Myocyte (in vitro differentiated cells): ENCODE measurements at regions not wholly inside any gene's neighbourhood (a gene's known extent, or its start where the extent isn't known, plus 50 kb on each side); places are given as distances from the start of the nearest gene placed in this dataset.
"Not testable (repeated sequence)": the region's sequence is repeated elsewhere in the genome, so short reads cannot be mapped to it uniquely, and the experiment has no call there.

Experiments used
- DNase-seq: peaks from one replicate; pipeline ENCODE4 v3.0.0-alpha.2; 2012; ENCODE audit warnings: low read depth

DNA sequence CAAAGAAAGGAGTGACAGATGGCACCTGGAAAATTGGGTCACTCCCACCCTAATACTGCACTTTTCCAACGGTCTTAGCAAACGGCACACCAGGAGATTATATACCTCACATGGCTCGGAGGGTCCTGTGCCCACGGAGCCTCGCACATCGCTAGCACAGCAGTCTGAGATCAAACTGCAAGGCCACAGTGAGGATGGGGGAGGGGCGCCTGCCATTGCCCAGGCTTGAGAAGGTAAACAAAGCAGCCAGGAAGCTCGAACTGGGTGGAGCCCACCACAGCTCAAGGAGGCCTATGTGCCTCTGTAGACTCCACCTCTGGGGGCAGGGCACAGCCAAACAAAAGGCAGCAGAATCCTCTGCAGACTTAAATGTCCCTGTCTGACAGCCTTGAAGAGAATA lies 1149.7 kb downstream of the DNAJB9 start:
- not testable (repeated sequence) for DNase-seq

DNA sequence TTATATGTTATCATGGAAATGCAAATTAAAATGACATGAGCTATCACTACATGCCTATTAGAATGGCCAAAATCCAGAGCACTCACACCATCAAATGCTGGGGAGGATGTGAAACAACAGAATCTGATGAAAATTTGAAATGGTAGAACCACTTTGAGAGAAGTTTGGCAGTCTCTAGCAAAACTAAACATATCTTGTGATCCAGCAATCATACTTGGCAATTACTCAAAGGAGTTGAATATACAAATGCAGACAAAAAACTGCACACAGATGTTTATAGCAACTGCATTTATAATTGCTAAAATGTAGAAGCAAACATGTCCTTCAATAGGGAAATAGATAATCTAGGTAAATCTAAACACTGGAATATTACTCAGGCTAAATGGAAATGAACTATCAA lies 1164.9 kb downstream of the DNAJB9 start:
- DNase-seq: no peak

DNA sequence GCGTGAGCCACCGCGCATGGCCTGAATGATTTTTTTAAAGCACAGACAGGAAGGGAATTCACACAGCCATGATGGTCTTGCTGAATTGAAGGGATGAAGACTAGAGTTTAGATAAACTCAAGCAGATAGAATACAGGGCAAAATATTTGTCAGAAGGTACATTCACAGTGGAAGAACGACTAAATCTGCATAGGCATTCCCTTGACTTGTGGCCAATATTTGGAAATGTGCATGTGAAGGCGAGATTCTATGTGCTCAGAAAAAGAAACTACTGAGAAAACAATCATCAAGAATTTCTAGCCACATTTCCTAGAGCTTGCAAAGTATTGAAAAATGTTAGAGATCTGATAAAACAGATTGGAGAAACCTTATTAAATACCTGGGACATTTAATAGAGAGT lies 1166.2 kb downstream of the DNAJB9 start:
- DNase-seq: no peak

DNA sequence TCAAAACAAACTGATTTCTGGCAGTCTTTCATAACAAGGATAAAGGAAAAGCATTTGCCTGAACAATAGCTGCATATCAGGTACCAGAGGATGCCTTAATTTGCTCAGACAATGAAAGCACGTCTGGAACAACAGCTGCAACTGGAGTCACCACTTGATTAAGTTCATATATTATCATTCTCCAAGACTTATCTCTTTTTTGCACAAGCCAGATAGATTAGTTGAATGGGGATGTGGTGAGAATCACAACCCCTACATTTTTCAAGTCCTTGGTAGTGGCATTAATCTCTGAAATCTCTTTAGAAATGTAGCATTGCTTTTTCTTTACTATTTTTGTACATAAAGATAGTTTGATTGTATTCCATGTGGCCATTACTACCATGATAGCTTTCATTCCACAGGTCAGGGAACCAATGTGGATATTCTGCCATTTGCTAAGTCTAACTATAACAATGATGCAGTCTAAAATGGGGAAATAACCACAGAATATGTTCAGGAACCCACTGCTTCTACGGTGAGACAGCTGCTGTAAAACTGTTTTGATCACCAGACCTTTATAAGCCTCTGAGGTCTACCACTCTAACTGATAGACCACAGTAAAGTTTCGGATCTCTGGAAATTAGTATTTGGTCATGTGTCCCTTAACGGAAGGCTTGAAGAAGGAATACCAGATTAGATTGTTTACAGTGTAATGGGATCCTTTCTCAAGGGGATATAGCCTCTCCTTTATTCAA lies 1176.2 kb downstream of the DNAJB9 start:
- DNase-seq: no peak

DNA sequence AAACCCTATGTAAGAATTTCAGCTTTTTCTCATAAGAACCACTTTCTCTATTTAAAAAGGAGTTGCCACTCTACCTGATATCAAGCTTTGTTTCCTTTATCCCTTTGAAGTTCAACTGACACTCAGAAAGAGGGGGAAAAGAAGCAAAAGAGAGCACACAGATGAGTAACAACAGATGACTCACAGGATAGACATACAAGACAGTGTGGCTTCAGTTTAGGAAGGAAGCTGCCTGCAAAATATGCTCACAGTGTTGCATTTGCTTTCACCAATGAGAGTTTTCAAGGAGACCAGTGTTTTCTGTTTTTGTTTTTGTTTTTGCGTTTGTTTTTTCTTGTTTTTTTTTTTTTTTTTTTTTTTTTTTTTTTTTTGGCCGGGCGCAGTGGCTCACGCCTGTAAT lies 1181.6 kb downstream of the DNAJB9 start:
- DNase-seq: no peak

DNA sequence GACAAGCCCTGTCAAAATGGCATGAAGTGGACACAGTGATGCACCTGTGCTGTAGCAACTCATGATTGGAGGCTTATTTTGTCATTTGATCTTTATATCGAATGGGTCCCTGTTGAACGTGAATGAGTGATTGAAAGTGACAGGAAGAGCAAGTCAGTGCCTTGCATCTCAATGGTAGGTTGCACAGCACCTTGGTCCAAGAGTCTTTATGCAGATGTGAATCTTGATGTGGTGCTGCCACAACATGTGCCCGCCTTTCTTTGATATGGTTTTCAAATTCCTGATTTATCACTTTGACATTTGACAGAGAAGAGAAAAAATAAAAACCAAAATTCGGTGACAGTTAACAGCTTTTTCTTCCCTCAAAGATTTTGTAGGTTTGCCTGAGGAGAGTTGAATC lies 1182.4 kb downstream of the DNAJB9 start:
- no peak for DNase-seq

DNA sequence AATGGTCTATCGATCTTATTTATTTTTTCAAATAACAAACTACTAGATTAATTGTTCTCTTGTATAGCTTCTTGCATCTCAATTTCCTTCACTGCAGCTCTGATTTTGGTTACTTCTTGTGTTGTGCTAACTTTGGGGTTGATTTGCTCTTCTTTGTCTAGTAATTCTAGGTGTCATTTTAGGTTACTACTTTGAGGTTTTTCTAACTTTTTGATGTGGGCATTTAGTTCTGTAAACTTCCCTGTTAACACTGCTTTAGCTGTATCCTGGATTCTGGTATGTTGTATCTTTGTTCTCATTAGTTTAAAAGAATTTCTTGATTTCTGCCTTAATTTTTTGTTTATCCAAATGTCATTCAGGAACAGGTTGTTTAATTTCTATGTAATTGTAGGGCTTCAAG lies 1188.0 kb downstream of the DNAJB9 start:
- no peak for DNase-seq

DNA sequence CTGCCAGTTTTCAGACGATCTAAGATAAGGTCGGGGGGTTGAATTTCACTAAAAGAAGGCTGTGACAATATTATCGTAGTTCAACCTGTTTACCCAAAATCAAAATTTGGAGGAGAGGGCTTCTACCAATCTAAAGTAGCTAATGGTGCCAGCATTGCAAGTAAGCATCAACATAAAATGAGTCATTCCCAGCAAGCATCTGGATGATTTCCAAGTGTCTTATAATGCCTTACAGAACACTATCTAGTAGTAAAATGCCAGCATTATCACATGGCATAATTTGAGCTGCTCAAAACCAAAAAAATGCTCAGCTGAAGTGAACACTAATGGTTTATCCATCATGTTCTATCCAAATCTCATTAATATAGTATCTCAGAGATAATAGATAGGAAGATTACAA lies 1193.9 kb downstream of the DNAJB9 start:
- no peak for DNase-seq

DNA sequence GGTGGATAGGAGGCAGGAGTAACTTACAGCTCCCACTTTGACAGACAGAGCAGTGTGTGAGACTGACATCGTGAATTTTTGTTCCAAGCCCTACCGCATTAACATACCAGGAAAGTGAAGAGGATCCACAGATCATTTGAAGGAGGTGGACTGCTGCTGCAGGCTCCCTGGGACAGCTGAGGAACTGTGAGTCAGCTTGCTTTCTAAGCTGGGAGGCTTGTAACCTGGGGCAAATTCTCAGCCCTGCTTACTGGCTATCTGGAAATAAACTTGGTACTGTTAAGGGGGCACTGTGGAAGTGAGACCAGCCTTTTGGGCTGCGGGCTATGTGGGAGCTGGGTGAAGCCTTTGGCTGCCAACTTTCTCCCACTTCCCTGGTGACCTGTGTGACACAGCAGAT lies 1202.5 kb downstream of the DNAJB9 start:
- DNase-seq: no peak

DNA sequence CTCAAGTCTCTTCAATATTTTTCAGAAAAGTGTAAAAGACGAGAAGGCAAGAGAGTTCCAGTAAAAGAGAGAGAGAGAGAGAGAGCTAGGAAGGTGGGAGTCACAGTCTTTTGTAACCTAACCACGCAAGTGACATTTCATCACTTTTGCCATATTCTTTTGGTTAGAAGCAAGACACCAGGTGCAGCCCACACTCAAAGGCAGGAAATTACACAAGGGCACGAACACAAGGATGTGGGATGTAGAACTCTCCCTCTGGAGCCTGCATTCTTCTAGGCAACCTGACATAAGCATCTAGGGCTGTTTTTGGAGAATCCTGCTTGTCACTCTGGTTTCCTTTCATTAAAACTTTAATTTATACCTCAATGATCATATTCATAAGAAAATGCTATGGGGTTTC lies 1213.1 kb downstream of the DNAJB9 start:
- no peak for DNase-seq

DNA sequence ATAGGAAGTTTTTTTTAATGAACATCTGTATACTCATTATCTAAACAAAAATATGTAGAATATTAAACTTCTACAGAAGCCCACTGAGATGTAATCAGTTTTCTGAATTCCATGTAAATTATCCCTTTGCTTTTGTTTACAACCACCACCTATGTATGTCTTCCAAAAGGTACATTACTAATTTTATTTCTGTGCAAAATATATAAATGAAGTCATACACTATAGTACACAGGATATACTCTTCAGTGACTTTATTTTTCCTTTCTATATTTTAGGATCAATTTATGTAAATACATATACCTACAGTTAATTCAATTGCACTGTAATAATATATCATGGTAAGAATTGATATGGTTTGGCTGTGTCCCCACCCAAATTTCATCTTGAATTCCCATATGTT lies 1236.9 kb downstream of the DNAJB9 start:
- no peak for DNase-seq

DNA sequence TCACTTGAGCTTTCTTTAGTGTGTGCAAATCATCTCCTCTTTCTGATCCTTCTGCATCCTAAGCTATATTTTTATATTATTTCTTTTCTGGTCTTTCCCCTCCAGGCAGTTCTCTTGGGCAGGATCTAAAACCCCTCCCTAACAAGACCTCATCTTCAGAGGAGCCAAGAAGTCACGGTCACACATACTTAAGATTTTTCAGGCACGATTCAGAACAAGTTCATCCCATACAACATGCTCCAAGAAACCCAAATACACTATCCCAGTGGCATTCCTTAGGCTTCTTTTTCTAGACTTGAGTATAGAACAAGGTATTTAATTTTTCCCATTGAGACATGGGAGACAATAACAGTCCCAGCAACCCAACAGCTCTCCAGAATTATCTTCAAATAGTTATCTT lies 1251.5 kb downstream of the DNAJB9 start:
- no peak for DNase-seq

DNA sequence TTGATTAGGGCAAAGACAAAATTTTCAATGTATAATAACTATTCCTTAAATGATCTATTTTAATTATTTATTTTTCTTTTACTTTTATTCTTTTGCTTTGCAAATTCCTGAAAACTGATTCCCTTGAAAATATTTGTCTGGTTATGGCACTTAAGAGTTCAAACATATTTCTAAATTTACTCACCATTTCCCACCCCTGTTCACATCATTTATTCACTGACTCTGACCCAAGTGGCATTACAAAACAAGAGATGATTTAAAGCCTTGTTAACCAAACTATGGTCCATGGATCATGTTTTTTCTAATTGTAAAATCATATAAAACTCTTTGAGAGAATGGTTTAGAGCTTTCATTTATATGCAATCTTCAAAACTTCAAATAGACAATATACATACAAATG lies 1256.1 kb upstream of the LRRN3 start:
- DNase-seq: no peak

DNA sequence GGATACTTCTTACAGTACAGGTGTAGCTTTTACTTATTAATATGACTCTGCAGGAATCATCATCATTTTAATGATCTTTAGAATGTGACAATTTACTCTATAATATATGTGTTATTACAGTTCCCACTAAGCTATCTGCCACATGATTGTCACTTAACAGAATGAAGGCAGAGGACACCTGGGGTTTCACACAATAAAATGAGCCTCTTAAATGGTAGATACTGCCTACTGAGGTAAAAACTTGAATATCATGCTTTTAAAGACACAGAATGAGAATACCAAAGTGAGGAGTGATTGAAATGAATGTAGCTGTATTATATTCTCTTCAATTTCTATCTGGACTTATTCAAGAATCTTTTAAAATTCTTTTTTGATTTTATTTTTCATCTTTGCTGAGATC lies 1255.3 kb upstream of the LRRN3 start:
- DNase-seq: no peak

DNA sequence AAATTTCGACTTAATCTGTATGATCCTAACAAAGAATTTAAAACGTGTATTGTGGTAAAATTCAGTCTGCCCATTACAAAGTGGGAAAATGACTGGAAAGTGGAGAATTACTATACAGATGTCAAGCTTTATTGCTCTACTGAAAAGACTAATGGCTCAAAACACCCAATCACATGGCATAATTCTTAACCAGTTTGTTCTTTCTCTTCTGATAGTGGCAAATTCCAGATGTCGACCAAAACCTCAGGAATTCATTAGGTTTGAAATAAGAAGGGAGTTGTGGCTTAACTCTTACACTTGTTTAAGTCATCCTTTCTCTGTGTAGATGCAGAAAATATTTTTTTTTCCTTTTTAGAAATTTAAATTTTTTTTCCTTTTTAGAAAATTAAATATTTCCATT lies 1254.9 kb upstream of the LRRN3 start:
- no peak for DNase-seq

DNA sequence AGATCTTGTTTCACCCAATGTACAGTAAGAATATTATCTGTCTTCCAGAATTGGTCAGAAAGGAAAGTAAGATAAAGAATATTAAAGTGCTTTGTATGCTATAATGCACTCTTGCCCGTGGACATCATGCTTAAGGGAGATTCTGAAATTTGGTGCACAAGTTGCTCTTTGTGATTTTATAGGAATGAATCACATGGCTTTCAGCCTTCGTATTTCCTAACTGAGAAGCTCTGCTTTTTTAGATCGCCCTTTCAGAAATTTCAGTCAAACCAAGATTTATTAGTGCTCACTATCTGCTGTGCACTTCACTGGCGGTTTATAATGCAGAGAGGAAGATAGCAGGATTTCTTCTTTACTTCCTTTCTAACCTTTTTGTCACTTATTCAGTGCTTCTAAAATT lies 1248.5 kb upstream of the LRRN3 start:
- DNase-seq: no peak

DNA sequence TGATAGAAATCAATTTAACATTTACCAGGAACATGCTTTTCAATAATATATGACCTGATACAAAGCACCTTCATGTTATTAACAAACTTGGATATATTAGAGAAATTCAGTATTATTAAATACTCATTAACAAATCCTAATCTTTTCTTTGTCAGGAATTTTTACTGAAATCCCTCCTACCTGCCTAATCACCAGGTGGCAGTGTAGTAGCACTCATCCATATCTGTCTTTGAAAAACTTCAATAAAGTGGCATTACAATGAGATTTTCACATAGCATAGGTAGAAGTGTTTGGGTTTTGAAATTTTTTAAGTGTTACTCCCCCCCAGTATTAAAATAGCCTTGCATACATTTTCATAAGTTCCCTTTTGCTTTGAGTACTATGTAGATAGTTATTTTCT lies 1246.6 kb upstream of the LRRN3 start:
- DNase-seq: no peak

DNA sequence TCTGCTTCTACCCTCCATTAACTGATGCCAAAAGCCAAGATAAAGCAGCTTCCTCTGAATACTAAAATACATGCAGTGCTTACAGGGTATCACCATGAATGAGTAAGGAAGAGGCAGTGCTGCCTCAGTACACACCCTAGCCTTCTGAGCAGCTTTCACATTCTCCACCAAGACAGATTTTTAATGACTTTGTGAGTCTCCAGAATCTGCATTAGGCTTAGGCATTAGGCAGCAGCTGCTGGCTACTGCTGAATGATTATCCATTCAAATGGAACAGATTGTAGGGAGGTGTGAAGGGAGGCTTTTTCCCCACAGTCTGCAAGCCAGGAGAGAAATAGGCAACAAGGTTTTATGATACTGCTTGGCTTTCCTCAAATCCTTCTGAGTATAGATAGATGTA lies 1226.7 kb upstream of the LRRN3 start:
- no peak for DNase-seq

DNA sequence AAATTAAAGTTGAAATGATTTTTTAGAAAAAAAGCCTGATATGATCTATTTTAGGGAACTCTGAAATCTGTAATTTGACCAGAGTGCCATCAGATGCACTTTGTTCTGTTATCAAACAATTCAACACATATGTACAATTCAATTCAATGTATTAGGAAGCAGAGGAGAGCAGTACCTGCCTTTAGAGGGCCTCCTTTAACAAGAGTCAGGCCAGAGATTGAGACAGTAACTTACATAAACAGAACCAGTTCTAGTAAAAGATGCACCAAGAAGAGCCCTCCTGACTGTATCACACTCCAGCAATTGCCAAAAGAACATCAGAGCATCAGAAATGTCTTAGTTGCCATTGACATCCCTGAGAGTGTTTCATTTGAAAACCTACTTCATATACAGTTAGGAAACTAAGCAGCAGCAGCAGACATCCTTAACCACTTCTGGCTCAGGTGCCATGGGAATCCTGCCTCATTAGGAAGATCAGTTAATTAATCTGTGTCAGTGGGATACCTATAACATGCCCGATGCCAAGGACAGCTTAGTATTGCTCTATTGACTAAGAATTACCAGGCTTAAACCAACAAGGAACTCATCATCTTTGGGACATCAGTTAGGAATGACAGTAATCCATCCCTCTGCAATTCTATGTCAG lies 1222.6 kb upstream of the LRRN3 start:
- DNase-seq: no peak

DNA sequence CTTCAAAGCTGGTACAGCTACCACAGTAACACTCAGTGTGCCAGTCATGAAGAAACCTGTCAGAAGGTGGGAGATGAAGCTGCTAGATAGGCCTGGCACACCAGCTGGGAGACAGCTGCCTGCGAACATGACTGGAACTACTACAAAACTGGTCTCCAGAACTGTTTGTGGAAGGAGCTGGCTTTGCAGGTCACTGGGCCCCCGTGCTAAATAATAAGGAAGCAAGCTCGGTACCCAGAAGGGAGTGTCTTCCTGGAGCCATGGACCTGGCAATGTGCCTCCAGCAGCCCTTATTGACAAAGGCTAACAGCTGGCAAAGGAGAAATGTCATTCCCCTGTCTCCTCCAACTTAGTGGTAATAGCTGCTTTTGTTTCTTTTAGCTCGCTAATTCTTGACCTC lies 1217.6 kb upstream of the LRRN3 start:
- peak; percentile 1 for DNase-seq

DNA sequence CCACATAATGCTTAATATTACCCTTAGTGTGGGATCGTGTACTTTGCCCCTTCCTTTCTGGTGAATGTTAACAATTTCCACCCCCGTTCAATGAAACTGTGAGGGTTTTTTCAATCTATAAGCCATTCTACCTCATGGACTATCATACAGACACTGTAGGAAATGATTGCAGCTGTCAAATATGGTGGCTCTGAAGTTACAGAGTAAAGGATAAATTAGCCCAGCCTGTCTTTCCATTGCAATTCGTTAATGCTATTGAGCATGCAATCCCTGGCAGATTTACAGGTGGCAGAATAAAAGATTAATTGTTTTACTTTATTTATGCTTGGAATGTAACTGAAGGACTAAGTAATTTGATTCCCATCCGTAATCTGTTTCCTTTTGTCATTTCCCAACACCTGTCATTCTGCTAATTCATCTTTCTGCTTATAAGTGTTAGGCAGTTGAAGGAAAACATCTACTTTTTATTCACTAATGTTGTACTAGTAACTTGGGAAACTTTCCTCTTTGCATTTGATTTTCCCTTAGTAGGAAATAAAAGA lies 1211.6 kb upstream of the LRRN3 start:
- no peak for DNase-seq

DNA sequence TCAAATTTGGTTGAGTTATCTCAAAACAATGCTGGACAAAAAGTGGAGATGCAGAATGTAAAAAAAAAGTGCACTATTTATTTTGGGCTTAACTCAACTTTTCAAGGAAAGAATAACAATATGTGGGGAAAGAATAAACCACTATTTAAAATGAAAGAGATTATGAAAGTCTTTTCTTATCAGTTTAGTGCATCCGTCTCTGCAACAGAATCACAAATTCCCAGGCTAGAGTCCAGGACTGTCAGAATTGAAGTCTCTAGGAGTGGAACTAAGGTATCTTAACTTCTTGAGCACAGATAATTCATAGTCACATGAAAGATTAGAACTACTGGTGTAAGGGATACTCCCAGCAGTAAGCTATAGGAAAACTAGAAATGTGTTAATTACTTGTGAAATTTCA lies 1200.3 kb upstream of the LRRN3 start:
- no peak for DNase-seq

DNA sequence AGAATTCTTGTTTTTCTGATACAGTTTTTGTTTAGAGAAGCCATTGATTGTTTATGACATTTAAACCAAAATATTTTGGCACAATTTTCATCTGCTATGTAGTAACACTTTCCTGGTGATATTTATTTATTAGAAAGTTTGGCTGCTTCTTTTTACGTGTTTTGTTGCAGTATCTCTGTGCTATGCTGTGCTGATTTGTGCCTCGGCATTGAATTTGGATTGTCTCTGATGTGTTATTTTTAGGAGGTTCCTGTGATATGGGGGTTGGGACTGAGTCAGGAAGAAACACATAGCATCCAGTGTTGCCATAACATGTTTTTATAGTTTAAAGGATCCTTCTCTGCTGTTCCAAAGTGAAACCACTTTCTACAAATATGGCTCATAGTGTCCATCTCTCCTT lies 1197.7 kb upstream of the LRRN3 start:
- DNase-seq: no peak
